ENCODE measurements at regions not wholly inside any gene's neighbourhood (a gene's known extent, or its start where the extent isn't known, plus 50 kb on each side); places are given as distances from the start of the nearest gene placed in this dataset.

DNA sequence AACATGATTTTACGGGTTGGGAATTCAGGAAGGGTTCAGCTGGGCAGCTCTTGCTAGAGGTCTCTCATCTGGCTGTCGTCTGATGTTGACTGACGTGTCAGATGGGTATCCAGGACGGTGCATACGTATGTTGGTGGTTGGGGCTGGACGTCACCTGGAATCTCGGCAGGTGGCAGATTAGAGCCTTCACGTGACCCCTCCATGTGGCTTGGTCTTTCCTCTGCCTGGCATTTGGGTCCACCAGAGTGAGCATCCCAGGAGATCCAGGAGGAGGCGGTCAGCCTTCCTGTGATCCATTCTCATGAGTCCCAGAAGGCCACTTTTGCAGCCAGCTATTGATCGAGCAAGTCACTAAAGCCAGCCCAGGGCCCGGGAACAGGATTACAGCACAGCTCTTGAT is 202.7 kb downstream of the FOXL1 start:
- no peak for ATAC-seq
- H3K27ac ChIP-seq: no peak overlapping the region
- no peak overlapping the region for H3K4me3 ChIP-seq
- H3K9me3 ChIP-seq: no peaks in the 10 kb centered on the region
- TF ChIP-seq, protein P1, sequence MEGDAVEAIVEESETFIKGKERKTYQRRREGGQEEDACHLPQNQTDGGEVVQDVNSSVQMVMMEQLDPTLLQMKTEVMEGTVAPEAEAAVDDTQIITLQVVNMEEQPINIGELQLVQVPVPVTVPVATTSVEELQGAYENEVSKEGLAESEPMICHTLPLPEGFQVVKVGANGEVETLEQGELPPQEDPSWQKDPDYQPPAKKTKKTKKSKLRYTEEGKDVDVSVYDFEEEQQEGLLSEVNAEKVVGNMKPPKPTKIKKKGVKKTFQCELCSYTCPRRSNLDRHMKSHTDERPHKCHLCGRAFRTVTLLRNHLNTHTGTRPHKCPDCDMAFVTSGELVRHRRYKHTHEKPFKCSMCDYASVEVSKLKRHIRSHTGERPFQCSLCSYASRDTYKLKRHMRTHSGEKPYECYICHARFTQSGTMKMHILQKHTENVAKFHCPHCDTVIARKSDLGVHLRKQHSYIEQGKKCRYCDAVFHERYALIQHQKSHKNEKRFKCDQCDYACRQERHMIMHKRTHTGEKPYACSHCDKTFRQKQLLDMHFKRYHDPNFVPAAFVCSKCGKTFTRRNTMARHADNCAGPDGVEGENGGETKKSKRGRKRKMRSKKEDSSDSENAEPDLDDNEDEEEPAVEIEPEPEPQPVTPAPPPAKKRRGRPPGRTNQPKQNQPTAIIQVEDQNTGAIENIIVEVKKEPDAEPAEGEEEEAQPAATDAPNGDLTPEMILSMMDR (IDR thresholded peaks at IDR 0.05): no peak
- no peaks in the 10 kb centered on the region for H3K4me1 ChIP-seq
- peaks cover 0 to 50% of the 10 kb centered on the region in 2 donors for H3K27me3 ChIP-seq
- intact Hi-C loops (cut with DNase I): no loop called here
- DNase-seq: no peak
- no peaks in the 10 kb centered on the region for H3K36me3 ChIP-seq

DNA sequence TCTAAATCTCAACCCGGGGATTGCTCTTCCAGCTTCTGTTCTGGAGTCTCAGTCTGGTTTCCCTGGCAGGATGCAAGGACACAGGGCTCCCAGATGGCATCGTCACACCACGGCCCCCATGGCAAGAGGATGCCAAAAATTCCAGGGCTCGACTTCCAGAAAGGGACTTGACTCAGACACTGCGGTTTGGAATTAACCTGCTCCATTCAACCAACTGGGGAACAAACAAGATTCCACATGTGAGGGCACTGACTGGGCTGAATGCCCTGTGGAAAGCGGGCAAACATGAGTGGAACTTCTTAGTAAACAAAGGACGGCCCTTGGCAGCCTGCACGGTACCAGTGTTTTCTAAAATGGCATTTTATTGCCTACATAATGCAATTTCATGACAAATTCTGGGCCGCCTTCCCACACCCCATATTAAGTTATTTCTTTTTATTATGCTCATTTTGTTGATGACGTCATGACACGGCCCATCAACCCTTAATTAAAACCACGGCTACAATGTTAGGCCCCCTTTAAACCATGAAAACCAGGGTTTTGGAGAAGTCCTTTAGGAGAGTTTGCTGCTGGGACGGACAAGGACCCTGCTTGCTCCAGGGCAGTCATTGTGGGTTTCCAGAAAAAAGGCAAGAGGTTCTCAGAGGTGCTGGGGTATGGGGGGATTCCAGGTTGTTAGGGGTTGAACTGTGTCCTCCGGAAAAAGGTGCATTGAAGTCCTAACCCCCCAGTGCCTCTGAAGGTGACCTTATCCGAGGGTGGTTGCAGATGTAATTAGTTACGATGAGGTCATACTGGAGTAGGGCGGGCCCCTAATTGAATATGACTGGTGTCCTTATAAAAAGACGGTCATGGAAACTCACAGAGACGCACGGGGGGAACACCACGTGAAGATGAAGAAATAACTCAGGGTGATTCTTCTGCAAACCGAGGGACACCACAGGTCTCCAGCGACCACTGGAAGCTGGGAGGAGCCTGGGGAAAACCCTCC is 205.6 kb downstream of the FOXL1 start:
- H3K27me3 ChIP-seq: peaks cover 0 to 41% of the 10 kb centered on the region in 2 donors
- no peak for ATAC-seq
- H3K4me3 ChIP-seq: no peak overlapping the region
- H3K27ac ChIP-seq: no peak overlapping the region
- intact Hi-C loops (cut with DNase I): no loop called here
- TF ChIP-seq, protein P1 (IDR thresholded peaks at IDR 0.05): no peak
- no peaks in the 10 kb centered on the region for H3K36me3 ChIP-seq
- H3K4me1 ChIP-seq: no peaks in the 10 kb centered on the region
- H3K9me3 ChIP-seq: no peaks in the 10 kb centered on the region
- no peak for DNase-seq

DNA sequence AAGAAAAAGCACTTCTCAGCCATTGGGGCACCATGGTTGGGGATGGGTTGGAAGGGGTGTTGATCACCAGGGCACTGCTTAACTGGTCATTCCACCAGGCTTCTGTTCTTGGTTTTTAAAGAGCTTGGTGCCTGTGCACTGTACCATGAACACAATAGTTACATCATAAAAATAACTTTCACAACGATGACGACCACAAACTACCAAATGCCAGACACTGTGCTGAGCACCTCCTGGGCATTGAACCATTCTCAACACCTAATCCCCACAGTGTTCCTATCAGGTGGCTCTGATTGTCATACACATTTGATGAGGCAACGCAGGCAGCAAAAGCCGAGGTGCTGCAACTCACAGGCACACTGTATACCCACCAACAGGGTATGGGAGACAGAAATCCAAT is 208.0 kb downstream of the FOXL1 start:
- H3K4me1 ChIP-seq: no peaks in the 10 kb centered on the region
- intact Hi-C loops (cut with DNase I): no loop called here
- peaks cover 0 to 34% of the 10 kb centered on the region in 2 donors for H3K27me3 ChIP-seq

DNA sequence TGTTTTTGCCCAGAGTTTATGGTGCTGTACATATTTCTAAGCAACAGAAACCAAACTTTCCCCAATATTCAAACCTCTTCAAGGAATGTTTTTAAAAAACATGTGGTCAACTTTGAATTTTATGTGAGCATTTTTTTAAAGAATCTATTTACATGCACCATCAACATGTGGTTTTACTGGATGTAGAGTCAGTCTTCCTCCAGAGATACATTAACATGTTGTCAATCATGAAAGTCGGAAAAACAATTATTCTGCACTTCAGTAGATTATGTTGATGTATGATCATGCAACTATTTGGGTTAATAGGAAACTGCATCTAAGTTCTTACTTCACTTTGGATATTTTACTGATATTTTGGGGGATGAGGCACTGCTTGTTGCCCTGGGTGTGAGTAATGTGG is 208.6 kb downstream of the FOXL1 start:
- no peak overlapping the region for H3K27ac ChIP-seq
- no peak overlapping the region for H3K4me3 ChIP-seq
- H3K4me1 ChIP-seq: no peaks in the 10 kb centered on the region
- ATAC-seq (no peak), DNase-seq (no peak)
- H3K9me3 ChIP-seq: no peaks in the 10 kb centered on the region
- TF ChIP-seq, protein P1 (IDR thresholded peaks at IDR 0.05): no peak
- no peaks in the 10 kb centered on the region for H3K36me3 ChIP-seq
- peaks cover 0 to 37% of the 10 kb centered on the region in 2 donors for H3K27me3 ChIP-seq
- intact Hi-C loops (cut with DNase I): no loop called here

More for the DNA sequence above, 208.0 kb downstream of the FOXL1 start:
- H3K4me3 ChIP-seq: no peak overlapping the region
- no peak for DNase-seq
- H3K9me3 ChIP-seq: no peaks in the 10 kb centered on the region
- TF ChIP-seq, protein P1 (IDR thresholded peaks at IDR 0.05): no peak
- ATAC-seq: no peak
- H3K27ac ChIP-seq: no peak overlapping the region
- no peaks in the 10 kb centered on the region for H3K36me3 ChIP-seq

DNA sequence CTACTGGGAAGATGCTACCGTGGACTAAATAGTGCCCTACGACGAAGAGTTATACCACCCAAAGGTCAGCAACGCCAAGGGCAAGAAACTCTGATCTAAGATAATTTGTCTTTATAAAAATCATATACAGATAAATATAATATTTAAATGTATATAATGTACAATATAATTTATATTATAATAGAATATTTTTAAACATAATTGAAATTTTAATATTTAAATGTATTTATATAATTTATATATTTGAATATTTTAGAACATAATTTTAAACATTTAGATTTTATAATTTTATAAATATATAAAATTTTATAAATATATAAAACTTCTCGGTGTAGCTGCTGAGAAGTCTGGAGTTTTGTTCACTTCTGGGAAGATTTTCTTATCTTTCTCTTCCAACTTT is 209.2 kb downstream of the FOXL1 start:
- no peak overlapping the region for H3K4me3 ChIP-seq
- H3K36me3 ChIP-seq: no peaks in the 10 kb centered on the region
- H3K27ac ChIP-seq: no peak overlapping the region
- no peak for ATAC-seq
- no peaks in the 10 kb centered on the region for H3K4me1 ChIP-seq
- peaks cover 0 to 42% of the 10 kb centered on the region in 2 donors for H3K27me3 ChIP-seq
- no peak for DNase-seq
- TF ChIP-seq, protein P1 (IDR thresholded peaks at IDR 0.05): no peak
- no peaks in the 10 kb centered on the region for H3K9me3 ChIP-seq
- intact Hi-C loops (cut with DNase I): no loop called here
